Rectal smooth muscle tissue (tissue), 1 donor: ENCODE measurements at regions not wholly inside any gene's neighbourhood (a gene's known extent, or its start where the extent isn't known, plus 50 kb on each side); places are given as distances from the start of the nearest gene placed in this dataset.
"Not testable (repeated sequence)": the region's sequence is repeated elsewhere in the genome, so short reads cannot be mapped to it uniquely, and the experiment has no call there.

ENCODE experiments used
- H3K27ac ChIP-seq: one replicate; pipeline ENCODE4 v1.7.0; 2013; ENCODE audit warnings: low read depth, low read length, inconsistent platforms
- H3K27me3 ChIP-seq: one replicate; pipeline ENCODE4 v1.7.0; 2013; ENCODE audit warnings: low read length; ENCODE audit not compliant: control insufficient read depth, insufficient read depth
- H3K36me3 ChIP-seq: one replicate; pipeline ENCODE4 v1.7.0; 2013; ENCODE audit warnings: low read length; ENCODE audit not compliant: control insufficient read depth, insufficient read depth
- H3K4me1 ChIP-seq: one replicate; pipeline ENCODE4 v1.7.0; 2013; ENCODE audit warnings: low read length; ENCODE audit not compliant: control insufficient read depth, insufficient read depth
- H3K4me3 ChIP-seq: one replicate; pipeline ENCODE4 v1.7.0; 2013; ENCODE audit warnings: low read length
- H3K9ac ChIP-seq: one replicate; pipeline ENCODE4 v1.7.0; 2013; ENCODE audit warnings: low read length

GRCh38 chr12:115370207-115370606 lies 686.2 kb upstream of the TBX3 start:
- Histone ChIP-seq H3K36me3 (no peaks in the 10 kb centered on the region), H3K27me3 (no peaks in the 10 kb centered on the region), H3K27ac (no peak overlapping the region), H3K4me3 (no peak overlapping the region), H3K9ac (no peak overlapping the region), H3K4me1 (no peaks in the 10 kb centered on the region)

GRCh38 chr12:115366277-115366676 lies 682.3 kb upstream of the TBX3 start:
- H3K4me3 ChIP-seq, H3K9ac ChIP-seq, H3K27ac ChIP-seq, H3K4me1 ChIP-seq, H3K27me3 ChIP-seq, H3K36me3 ChIP-seq: not testable (repeated sequence)

- H3K27me3 ChIP-seq, H3K4me1 ChIP-seq, H3K4me3 ChIP-seq, H3K27ac ChIP-seq, H3K9ac ChIP-seq, H3K36me3 ChIP-seq: not testable (repeated sequence)
These were observed 681.8 kb upstream of the TBX3 start for GRCh38 chr12:115365765-115366164.

GRCh38 chr12:115364921-115365320 lies 680.9 kb upstream of the TBX3 start:
- Histone ChIP-seq H3K4me3 (no peak overlapping the region), H3K27ac (no peak overlapping the region), H3K4me1 (no peaks in the 10 kb centered on the region), H3K27me3 (no peaks in the 10 kb centered on the region), H3K36me3 (no peaks in the 10 kb centered on the region), H3K9ac (no peak overlapping the region)

GRCh38 chr12:115362339-115362976 lies 678.5 kb upstream of the TBX3 start:
- H3K9ac ChIP-seq, result no peak overlapping the region
- H3K36me3 ChIP-seq, result no peaks in the 10 kb centered on the region
- no peak overlapping the region for H3K27ac ChIP-seq
- H3K4me1 ChIP-seq, result no peaks in the 10 kb centered on the region
- H3K4me3 ChIP-seq, result no peak overlapping the region
- no peaks in the 10 kb centered on the region for H3K27me3 ChIP-seq

- Histone ChIP-seq H3K27ac (no peak overlapping the region), H3K4me1 (peaks cover 4% of the 10 kb centered on the region), H3K4me3 (no peak overlapping the region), H3K27me3 (no peaks in the 10 kb centered on the region), H3K9ac (no peak overlapping the region), H3K36me3 (no peaks in the 10 kb centered on the region)
These were observed 673.7 kb upstream of the TBX3 start for GRCh38 chr12:115357681-115358080.

GRCh38 chr12:115355301-115355700 lies 671.3 kb upstream of the TBX3 start:
- H3K36me3 ChIP-seq, result no peaks in the 10 kb centered on the region
- H3K4me3 ChIP-seq, result no peak overlapping the region
- no peak overlapping the region for H3K9ac ChIP-seq
- no peak overlapping the region for H3K27ac ChIP-seq
- no peaks in the 10 kb centered on the region for H3K27me3 ChIP-seq
- peaks cover 4% of the 10 kb centered on the region for H3K4me1 ChIP-seq

- H3K36me3 ChIP-seq, result no peaks in the 10 kb centered on the region
- peak overlapping the region; percentile 51 for H3K4me3 ChIP-seq
- peaks cover 4% of the 10 kb centered on the region for H3K4me1 ChIP-seq
- H3K27ac ChIP-seq, result peak overlapping the region; percentile 54
- no peaks in the 10 kb centered on the region for H3K27me3 ChIP-seq
- no peak overlapping the region for H3K9ac ChIP-seq
These were observed 670.3 kb upstream of the TBX3 start for GRCh38 chr12:115354007-115354890.

- Histone ChIP-seq H3K4me1 (peaks cover 4% of the 10 kb centered on the region), H3K27ac (no peak overlapping the region), H3K9ac (no peak overlapping the region), H3K36me3 (no peaks in the 10 kb centered on the region), H3K4me3 (no peak overlapping the region), H3K27me3 (no peaks in the 10 kb centered on the region)
These were observed 669.5 kb upstream of the TBX3 start for GRCh38 chr12:115353467-115353866.

- Histone ChIP-seq H3K4me3 (no peak overlapping the region), H3K4me1 (peaks cover 4% of the 10 kb centered on the region), H3K27ac (no peak overlapping the region), H3K27me3 (no peaks in the 10 kb centered on the region), H3K36me3 (no peaks in the 10 kb centered on the region), H3K9ac (no peak overlapping the region)
These were observed 667.6 kb upstream of the TBX3 start for GRCh38 chr12:115351514-115352077.

GRCh38 chr12:115349711-115350110 lies 665.7 kb upstream of the TBX3 start:
- no peaks in the 10 kb centered on the region for H3K27me3 ChIP-seq
- H3K27ac ChIP-seq, result no peak overlapping the region
- H3K4me3 ChIP-seq, result no peak overlapping the region

GRCh38 chr12:115348301-115348700 lies 664.3 kb upstream of the TBX3 start:
- Histone ChIP-seq H3K27ac (no peak overlapping the region), H3K4me1 (no peaks in the 10 kb centered on the region), H3K9ac (no peak overlapping the region), H3K4me3 (no peak overlapping the region), H3K36me3 (no peaks in the 10 kb centered on the region), H3K27me3 (no peaks in the 10 kb centered on the region)

More at GRCh38 chr12:115349711-115350110, 665.7 kb upstream of the TBX3 start:
- Histone ChIP-seq H3K4me1 (peaks cover 4% of the 10 kb centered on the region), H3K36me3 (no peaks in the 10 kb centered on the region), H3K9ac (no peak overlapping the region)
